ENCODE measurements at regions not wholly inside any gene's neighbourhood (a gene's known extent, or its start where the extent isn't known, plus 50 kb on each side); places are given as distances from the start of the nearest gene placed in this dataset.

GRCh38 chr12:128170181-128170580 lies 96.8 kb upstream of the TMEM132C start:
- H3K27me3 ChIP-seq = no peaks in the 10 kb centered on the region
- WGBS, 4 donors = 72 to 77% (median 75%) methylated on average over 9 of the region's 9 CpGs
- no peaks in the 10 kb centered on the region for H3K36me3 ChIP-seq (replicated peaks in 1 of 2)
- no peak for DNase-seq
- TF ChIP-seq POLR2A (IDR thresholded peaks at IDR 0.05) (no peak), CTCF (IDR thresholded peaks at IDR 0.05) (no peak)
- intact Hi-C loops (cut with DNase I) = no loop called here
- no peaks in the 10 kb centered on the region for H3K4me1 ChIP-seq (replicated peaks in 1 of 2)
- H3K4me3 ChIP-seq = no peak overlapping the region
- no peak overlapping the region for H3K27ac ChIP-seq
- H3K9me3 ChIP-seq (replicated peaks in 1 of 3) = no peaks in the 10 kb centered on the region

- H3K4me3 ChIP-seq = no peak overlapping the region
- no peaks in the 10 kb centered on the region for H3K36me3 ChIP-seq (replicated peaks in 1 of 2)
- WGBS, 4 donors = 42 to 57% (median 51%) methylated on average over 4 of the region's 4 CpGs
- no peaks in the 10 kb centered on the region for H3K27me3 ChIP-seq
- intact Hi-C loops (cut with DNase I) = no loop called here
- H3K9me3 ChIP-seq (replicated peaks in 1 of 3) = no peaks in the 10 kb centered on the region
- H3K27ac ChIP-seq = peak overlapping the region in 3 of 5 donors; percentile 35 to 81 (median 78)
- H3K4me1 ChIP-seq (replicated peaks in 1 of 2) = peaks cover 0 to 6% of the 10 kb centered on the region in 2 donors
- DNase-seq = peak in 2 of 7 donors; percentile 22 to 27
- no peak for TF ChIP-seq POLR2A (IDR thresholded peaks at IDR 0.05)
- TF ChIP-seq CTCF (IDR thresholded peaks at IDR 0.05) = no peak
Observed at GRCh38 chr12:128178565-128178964, 88.4 kb upstream of the TMEM132C start.

GRCh38 chr12:128178966-128179365 lies 88.0 kb upstream of the TMEM132C start:
- intact Hi-C loops (cut with DNase I) = no loop called here
- peak; percentile 36 to 79 (median 63) for DNase-seq
- Histone ChIP-seq H3K9me3 (replicated peaks in 1 of 3) (no peaks in the 10 kb centered on the region), H3K27ac (peak overlapping the region in 3 of 5 donors; percentile 35 to 81 (median 78)), H3K27me3 (no peaks in the 10 kb centered on the region), H3K36me3 (replicated peaks in 1 of 2) (no peaks in the 10 kb centered on the region), H3K4me1 (replicated peaks in 1 of 2) (peaks cover 0 to 6% of the 10 kb centered on the region in 2 donors), H3K4me3 (no peak overlapping the region)
- TF ChIP-seq CTCF (IDR thresholded peaks at IDR 0.05) (no peak), POLR2A (IDR thresholded peaks at IDR 0.05) (no peak)
- 32 to 48% (median 43%) methylated on average over 3 of the region's 3 CpGs for WGBS, 4 donors

- Histone ChIP-seq H3K4me3 (no peak overlapping the region), H3K4me1 (replicated peaks in 1 of 2) (peaks cover 0 to 6% of the 10 kb centered on the region in 2 donors), H3K27ac (no peak overlapping the region), H3K27me3 (no peaks in the 10 kb centered on the region), H3K9me3 (replicated peaks in 1 of 3) (no peaks in the 10 kb centered on the region), H3K36me3 (replicated peaks in 1 of 2) (no peaks in the 10 kb centered on the region)
- no peak for TF ChIP-seq CTCF (IDR thresholded peaks at IDR 0.05)
- no peak for TF ChIP-seq POLR2A (IDR thresholded peaks at IDR 0.05)
- intact Hi-C loops (cut with DNase I) = no loop called here
- WGBS, 4 donors = 53 to 92% (median 73%) methylated on average over 1 of the region's 1 CpG
- DNase-seq = no peak
Observed at GRCh38 chr12:128180166-128180565, 86.8 kb upstream of the TMEM132C start.

Data from adrenal gland (tissue), 9 donors.